GM23338 (cell line): ENCODE measurements at regions not wholly inside any gene's neighbourhood (a gene's known extent, or its start where the extent isn't known, plus 50 kb on each side); places are given as distances from the start of the nearest gene placed in this dataset.

ENCODE experiments used
- ATAC-seq: fragments of 200-7000 bp; cut with Tn5 transposase; 3 replicates; pipeline ENCODE4 v1.9.1; 2020
- DNase-seq: peaks from one replicate; pipeline ENCODE4 v3.0.0-alpha.2; 2015; ENCODE audit warnings: low spot score
- H2AFZ ChIP-seq: fragments of 200-600 bp; sonication (generic); 2 replicates; pipeline ENCODE4 v1.8.0; 2016; ENCODE audit warnings: antibody characterized with exemption, mild to moderate bottlenecking, moderate library complexity
- H3F3A ChIP-seq: fragments of 200-600 bp; sonication (generic); replicated peaks from 2 replicates; pipeline ENCODE4 v1.8.0; 2017; ENCODE audit warnings: antibody characterized with exemption, mixed run types, low read depth
- H3K27ac ChIP-seq: fragments of 200-600 bp; sonication (generic); 2 replicates; pipeline ENCODE4 v1.6.1; 2016; ENCODE audit warnings: low read depth
- H3K27me3 ChIP-seq: fragments of 200-600 bp; sonication (generic); 2 replicates; pipeline ENCODE4 v1.8.0; 2016; ENCODE audit warnings: mild to moderate bottlenecking, mixed run types, moderate library complexity; ENCODE audit not compliant: insufficient read depth
- H3K36me3 ChIP-seq: fragments of 200-600 bp; sonication (generic); 2 replicates; pipeline ENCODE4 v1.8.0; 2016; ENCODE audit warnings: mild to moderate bottlenecking; ENCODE audit not compliant: insufficient read depth
- H3K4me1 ChIP-seq: fragments of 200-600 bp; sonication (generic); 2 replicates; pipeline ENCODE4 v1.8.0; 2016; ENCODE audit warnings: mild to moderate bottlenecking, moderate library complexity; ENCODE audit not compliant: insufficient read depth
- H3K4me2 ChIP-seq: fragments of 200-600 bp; sonication (generic); 2 replicates; pipeline ENCODE4 v1.7.1; 2017; ENCODE audit warnings: mixed run types
- H3K4me3 ChIP-seq: fragments of 200-600 bp; sonication (generic); 2 replicates; pipeline ENCODE4 v1.6.1; 2016; ENCODE audit warnings: mixed run types
- H3K79me2 ChIP-seq: fragments of 200-600 bp; sonication (generic); replicated peaks from 2 replicates; pipeline ENCODE4 v1.8.0; 2017; ENCODE audit warnings: mild to moderate bottlenecking; ENCODE audit not compliant: insufficient read depth
- H3K9me2 ChIP-seq: fragments of 200-600 bp; sonication (generic); 2 replicates; pipeline ENCODE4 v1.8.0; 2017; ENCODE audit not compliant: insufficient read depth
- H4K20me1 ChIP-seq: fragments of 200-600 bp; sonication (generic); replicated peaks from 2 replicates; pipeline ENCODE4 v1.8.0; 2017; ENCODE audit warnings: mild to moderate bottlenecking; ENCODE audit not compliant: insufficient read depth
- H3K27ac Mint-ChIP-seq: 2 replicates; pipeline ENCODE4 v1.8.0; 2020; ENCODE audit warnings: inconsistent platforms, mild to moderate bottlenecking, moderate library complexity, mixed read lengths
- H3K27me3 Mint-ChIP-seq: 3 replicates; pipeline ENCODE4 v1.8.0; 2022; ENCODE audit warnings: low read depth, mild to moderate bottlenecking, moderate library complexity, mixed read lengths, inconsistent platforms; ENCODE audit not compliant: insufficient read depth, poor library complexity
- H3K36me3 Mint-ChIP-seq: 3 replicates; pipeline ENCODE4 v1.8.0; 2021; ENCODE audit warnings: low read depth, mild to moderate bottlenecking, inconsistent platforms, moderate library complexity, mixed read lengths
- H3K4me1 Mint-ChIP-seq: 3 replicates; pipeline ENCODE4 v1.8.0; 2020; ENCODE audit warnings: mild to moderate bottlenecking, inconsistent platforms, mixed read lengths
- H3K4me3 Mint-ChIP-seq: 3 replicates; pipeline ENCODE4 v1.8.0; 2021; ENCODE audit warnings: moderate library complexity, mild to moderate bottlenecking, inconsistent platforms, mixed read lengths
- H3K9me3 Mint-ChIP-seq: 3 replicates; pipeline ENCODE4 v1.8.0; 2020; ENCODE audit warnings: moderate library complexity, mild to moderate bottlenecking, inconsistent platforms, mixed read lengths
- CREB1 ChIP-seq: fragments of 250-450 bp; sonication (Bioruptor Pico); IDR thresholded peaks from 2 replicates; pipeline ENCODE4 v1.5.0; 2020; ENCODE audit warnings: low read depth, mild to moderate bottlenecking, moderate library complexity
- CTCF ChIP-seq, 2 experiments: fragments of 200-600 bp in 1 of 2; sonication (generic) in 1 of 2; conservative IDR thresholded peaks; 2 replicates each; pipeline versions ENCODE4 v1.5.1 to v1.6.1; 2016 to 2017; ENCODE audit warnings: antibody characterized with exemption in 2 of 2, low read depth in 2 of 2, mild to moderate bottlenecking in 2 of 2, moderate library complexity in 1 of 2
- EZH2 ChIP-seq: fragments of 200-600 bp; sonication (generic); IDR thresholded peaks from one replicate; pipeline ENCODE4 v1.8.0; 2017; ENCODE audit warnings: antibody characterized with exemption, mild to moderate bottlenecking, low read depth; ENCODE audit not compliant: unreplicated experiment
- EZH2phosphoT487 ChIP-seq: fragments of 200-600 bp; sonication (generic); IDR thresholded peaks from one replicate; pipeline ENCODE4 v1.8.1; 2018; ENCODE audit warnings: antibody characterized with exemption; ENCODE audit not compliant: unreplicated experiment
- JUNB ChIP-seq: IDR thresholded peaks from one replicate; pipeline ENCODE4 v1.6.1; 2016; ENCODE audit warnings: antibody characterized with exemption; ENCODE audit not compliant: unreplicated experiment
- NANOG ChIP-seq: IDR thresholded peaks from 2 replicates; pipeline ENCODE4 v1.6.1; 2016; ENCODE audit warnings: antibody characterized with exemption, borderline replicate concordance
- POLR2AphosphoS5 ChIP-seq: IDR thresholded peaks from 2 replicates; pipeline ENCODE4 v1.6.1; 2016; ENCODE audit warnings: antibody characterized with exemption, low read depth
- STAT1 ChIP-seq: IDR thresholded peaks from one replicate; pipeline ENCODE4 v1.6.1; 2016; ENCODE audit warnings: antibody characterized with exemption; ENCODE audit not compliant: unreplicated experiment
- ZNF114 ChIP-seq: fragments of 250-450 bp; sonication (Bioruptor Pico); IDR thresholded peaks from 2 replicates; pipeline ENCODE4 v1.5.0; 2020; ENCODE audit warnings: mild to moderate bottlenecking, moderate library complexity
- ZNF331 ChIP-seq: fragments of 250-450 bp; sonication (Bioruptor Pico); IDR thresholded peaks from 2 replicates; pipeline ENCODE4 v1.5.0; 2020; ENCODE audit warnings: low read depth, mild to moderate bottlenecking, moderate library complexity
- ZNF462 ChIP-seq: fragments of 250-450 bp; sonication (Bioruptor Pico); IDR thresholded peaks from 2 replicates; pipeline ENCODE4 v1.5.0; 2020; ENCODE audit warnings: mild to moderate bottlenecking, moderate library complexity
- TF ChIP-seq, protein P1 (sequence below): IDR thresholded peaks from one replicate; pipeline ENCODE4 v1.6.1; 2018; ENCODE audit warnings: antibody characterized with exemption; ENCODE audit not compliant: unreplicated experiment
- TF ChIP-seq, protein P2 (sequence below): IDR thresholded peaks from 2 replicates; pipeline ENCODE4 v1.6.1; 2016; ENCODE audit warnings: antibody characterized with exemption

DNA sequence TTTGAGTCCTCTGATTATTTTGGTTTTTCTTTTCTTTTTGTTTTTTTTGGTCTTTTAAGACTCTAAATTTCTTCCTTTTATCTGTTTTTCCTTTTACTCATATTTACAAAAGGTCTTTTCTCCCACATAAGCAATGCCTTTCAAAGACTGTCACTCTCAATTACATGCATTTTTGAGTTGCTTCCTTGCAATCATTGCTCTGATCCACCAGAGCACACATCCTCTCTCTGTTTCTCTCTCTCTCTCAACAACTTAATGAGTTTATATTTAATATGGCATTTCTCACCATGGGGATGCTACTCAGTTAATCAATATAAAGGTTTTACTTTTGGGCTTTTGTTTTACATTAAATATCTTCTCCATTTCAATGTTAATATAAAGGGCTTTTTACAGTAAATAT lies 62.7 kb upstream of the OR10AD1 start:
- H3K4me1 ChIP-seq: no peaks in the 10 kb centered on the region
- no peak overlapping the region for H3K27ac ChIP-seq
- TF ChIP-seq JUNB (no peak), POLR2AphosphoS5 (no peak), EZH2 (no peak), CTCF (conservative IDR thresholded peaks at IDR 0.05; ENCODE audit: low read depth in 2 of 2) (no peak), ZNF331 (CRISPR knock-in tag) (no peak), CREB1 (CRISPR knock-in tag) (no peak), EZH2phosphoT487 (no peak), ZNF462 (CRISPR knock-in tag) (no peak), STAT1 (no peak), ZNF114 (CRISPR knock-in tag) (no peak), NANOG (no peak)
- TF ChIP-seq, protein P1, sequence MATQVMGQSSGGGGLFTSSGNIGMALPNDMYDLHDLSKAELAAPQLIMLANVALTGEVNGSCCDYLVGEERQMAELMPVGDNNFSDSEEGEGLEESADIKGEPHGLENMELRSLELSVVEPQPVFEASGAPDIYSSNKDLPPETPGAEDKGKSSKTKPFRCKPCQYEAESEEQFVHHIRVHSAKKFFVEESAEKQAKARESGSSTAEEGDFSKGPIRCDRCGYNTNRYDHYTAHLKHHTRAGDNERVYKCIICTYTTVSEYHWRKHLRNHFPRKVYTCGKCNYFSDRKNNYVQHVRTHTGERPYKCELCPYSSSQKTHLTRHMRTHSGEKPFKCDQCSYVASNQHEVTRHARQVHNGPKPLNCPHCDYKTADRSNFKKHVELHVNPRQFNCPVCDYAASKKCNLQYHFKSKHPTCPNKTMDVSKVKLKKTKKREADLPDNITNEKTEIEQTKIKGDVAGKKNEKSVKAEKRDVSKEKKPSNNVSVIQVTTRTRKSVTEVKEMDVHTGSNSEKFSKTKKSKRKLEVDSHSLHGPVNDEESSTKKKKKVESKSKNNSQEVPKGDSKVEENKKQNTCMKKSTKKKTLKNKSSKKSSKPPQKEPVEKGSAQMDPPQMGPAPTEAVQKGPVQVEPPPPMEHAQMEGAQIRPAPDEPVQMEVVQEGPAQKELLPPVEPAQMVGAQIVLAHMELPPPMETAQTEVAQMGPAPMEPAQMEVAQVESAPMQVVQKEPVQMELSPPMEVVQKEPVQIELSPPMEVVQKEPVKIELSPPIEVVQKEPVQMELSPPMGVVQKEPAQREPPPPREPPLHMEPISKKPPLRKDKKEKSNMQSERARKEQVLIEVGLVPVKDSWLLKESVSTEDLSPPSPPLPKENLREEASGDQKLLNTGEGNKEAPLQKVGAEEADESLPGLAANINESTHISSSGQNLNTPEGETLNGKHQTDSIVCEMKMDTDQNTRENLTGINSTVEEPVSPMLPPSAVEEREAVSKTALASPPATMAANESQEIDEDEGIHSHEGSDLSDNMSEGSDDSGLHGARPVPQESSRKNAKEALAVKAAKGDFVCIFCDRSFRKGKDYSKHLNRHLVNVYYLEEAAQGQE: no peak
- TF ChIP-seq, protein P2, sequence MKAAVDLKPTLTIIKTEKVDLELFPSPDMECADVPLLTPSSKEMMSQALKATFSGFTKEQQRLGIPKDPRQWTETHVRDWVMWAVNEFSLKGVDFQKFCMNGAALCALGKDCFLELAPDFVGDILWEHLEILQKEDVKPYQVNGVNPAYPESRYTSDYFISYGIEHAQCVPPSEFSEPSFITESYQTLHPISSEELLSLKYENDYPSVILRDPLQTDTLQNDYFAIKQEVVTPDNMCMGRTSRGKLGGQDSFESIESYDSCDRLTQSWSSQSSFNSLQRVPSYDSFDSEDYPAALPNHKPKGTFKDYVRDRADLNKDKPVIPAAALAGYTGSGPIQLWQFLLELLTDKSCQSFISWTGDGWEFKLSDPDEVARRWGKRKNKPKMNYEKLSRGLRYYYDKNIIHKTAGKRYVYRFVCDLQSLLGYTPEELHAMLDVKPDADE: no peak
- H3K27me3 ChIP-seq: peaks cover 20% of the 10 kb centered on the region
- peaks cover 3% of the 10 kb centered on the region for H3K27me3 Mint-ChIP-seq
- no peak overlapping the region for H3K4me2 ChIP-seq
- H3K36me3 Mint-ChIP-seq: no peaks in the 10 kb centered on the region
- no peaks in the 10 kb centered on the region for H3K79me2 ChIP-seq
- H2AFZ ChIP-seq: no peak overlapping the region
- no peaks in the 10 kb centered on the region for H3K36me3 ChIP-seq
- no peak for DNase-seq
- no peaks in the 10 kb centered on the region for H3K4me1 Mint-ChIP-seq
- no peak for ATAC-seq
- H3K27ac Mint-ChIP-seq: no peak overlapping the region
- H3K4me3 ChIP-seq: no peak overlapping the region
- no peaks in the 10 kb centered on the region for H3K9me3 Mint-ChIP-seq
- no peak overlapping the region for H3K4me3 Mint-ChIP-seq
- no peaks in the 10 kb centered on the region for H3F3A ChIP-seq
- no peaks in the 10 kb centered on the region for H3K9me2 ChIP-seq
- H4K20me1 ChIP-seq: no peaks in the 10 kb centered on the region
